Epithelial cell of proximal tubule (primary cell): ENCODE measurements at regions not wholly inside any gene's neighbourhood (a gene's known extent, or its start where the extent isn't known, plus 50 kb on each side); places are given as distances from the start of the nearest gene placed in this dataset.

Experiments
- DNase-seq: peaks from one replicate; pipeline ENCODE4 v3.0.0-alpha.2; 2011; ENCODE audit warnings: low read depth
- H3K4me3 ChIP-seq: 2 replicates; pipeline ENCODE4 v1.5.1; 2011; ENCODE audit warnings: low read depth, mild to moderate bottlenecking, low read length
- CTCF ChIP-seq: conservative IDR thresholded peaks from 2 replicates; pipeline ENCODE4 v1.5.1; 2012; ENCODE audit warnings: low read depth, mild to moderate bottlenecking, low read length

GRCh38 chr2:186125156-186125555 is 360.9 kb upstream of the ZC3H15 start:
- DNase-seq, result no peak
- TF ChIP-seq CTCF, result no peak
- H3K4me3 ChIP-seq, result no peak overlapping the region

- H3K4me3 ChIP-seq, result no peak overlapping the region
- DNase-seq, result no peak
- no peak for TF ChIP-seq CTCF
Observed at GRCh38 chr2:186125625-186126024, 360.4 kb upstream of the ZC3H15 start.

DNA sequence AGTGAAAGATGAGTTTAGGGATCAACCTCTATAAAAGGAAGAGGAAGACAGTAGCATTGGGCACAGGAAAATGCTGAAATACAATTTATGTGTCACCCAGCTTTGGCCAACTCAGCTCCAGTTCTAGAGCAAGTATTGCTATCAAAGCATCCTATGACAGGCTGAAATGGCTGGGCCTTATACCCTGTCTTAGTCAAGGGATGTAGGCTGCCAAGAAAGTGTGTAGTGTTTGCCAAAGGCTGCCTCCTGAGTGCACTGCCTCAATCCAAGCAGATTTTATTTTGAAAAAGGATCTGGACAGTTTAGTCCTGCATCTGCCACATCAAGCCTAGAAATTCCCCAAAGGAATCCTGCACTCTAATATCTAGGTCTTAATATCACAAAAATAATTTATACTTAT is 359.9 kb upstream of the ZC3H15 start:
- TF ChIP-seq CTCF, result no peak
- no peak overlapping the region for H3K4me3 ChIP-seq
- DNase-seq, result no peak

DNA sequence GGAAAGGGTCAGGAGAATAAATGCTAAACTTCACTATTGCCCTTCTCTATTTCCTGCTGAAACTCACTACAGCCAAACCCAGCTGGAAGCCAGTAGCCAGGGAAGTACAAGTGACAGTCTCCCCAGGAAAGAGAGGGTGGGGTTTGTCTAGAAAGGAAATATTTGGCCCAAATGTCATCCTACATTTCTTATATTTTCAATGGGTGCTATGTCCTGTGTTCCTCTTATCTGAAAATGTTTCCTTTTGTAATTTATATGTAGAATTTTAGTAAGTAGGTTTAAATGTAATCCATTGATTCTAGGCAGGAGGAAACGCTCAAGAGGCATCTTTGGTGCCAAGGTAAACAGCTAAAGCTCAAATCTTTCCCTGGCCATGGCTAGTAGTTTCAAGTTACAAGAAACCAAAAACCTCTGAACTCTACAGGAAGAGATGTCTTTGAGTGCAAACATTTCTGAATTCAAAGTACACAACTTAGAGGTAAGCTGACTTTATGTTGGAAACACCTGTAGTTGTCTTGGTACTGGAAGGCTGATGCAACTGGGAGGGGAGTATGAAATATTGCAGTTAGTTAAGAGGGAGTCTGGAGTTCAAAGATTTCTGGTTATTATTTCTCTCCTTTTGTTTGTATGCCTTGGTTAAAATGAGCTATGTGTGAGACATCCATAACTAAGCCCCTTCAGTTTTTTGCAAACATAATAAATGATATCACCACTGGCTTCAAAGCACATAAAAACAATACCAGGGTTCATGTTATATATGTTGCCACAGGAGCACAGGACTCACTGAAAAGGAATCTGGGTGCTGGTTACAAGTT is 356.1 kb upstream of the ZC3H15 start:
- no peak for TF ChIP-seq CTCF
- DNase-seq, result no peak
- no peak overlapping the region for H3K4me3 ChIP-seq

DNA sequence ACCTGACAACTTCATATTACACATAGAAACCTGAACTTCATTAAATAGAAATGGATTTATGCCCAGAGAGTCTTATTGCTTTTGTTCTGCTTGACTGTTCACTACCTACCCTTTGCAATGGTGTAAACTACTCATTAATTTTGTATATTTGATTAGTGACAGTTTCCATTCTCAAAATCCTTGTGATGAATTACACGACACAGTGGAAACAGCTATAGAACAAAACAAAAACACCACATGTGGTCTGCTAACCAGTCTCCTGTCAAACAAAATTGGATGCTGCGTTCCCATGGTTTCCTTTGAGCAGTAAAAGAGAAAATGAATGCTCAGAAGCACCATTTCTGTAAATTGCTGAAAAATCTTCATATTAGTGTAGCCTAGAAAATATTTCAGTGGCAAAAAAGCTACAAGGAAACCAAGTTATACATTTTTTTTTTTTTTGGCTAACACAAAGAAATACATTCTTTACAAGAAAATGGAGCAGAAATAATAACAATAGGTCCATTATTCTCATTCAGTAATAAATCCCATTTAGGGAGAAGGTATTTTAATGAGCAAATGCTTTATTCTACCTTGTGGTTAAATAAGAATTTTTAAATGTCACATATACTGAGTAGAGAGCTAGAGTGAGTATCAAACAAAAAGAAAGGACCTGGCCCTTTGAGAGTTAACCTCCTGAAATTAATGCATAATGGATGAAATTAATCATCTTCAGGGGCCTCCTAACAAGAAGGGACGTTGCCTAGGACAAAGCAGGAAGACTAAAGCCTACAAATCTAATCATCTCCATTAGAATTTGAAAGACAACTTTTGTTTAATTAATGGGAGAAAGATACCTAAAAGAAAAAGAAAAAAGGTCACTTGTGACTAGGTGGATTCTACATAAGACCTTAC is 355.1 kb upstream of the ZC3H15 start:
- no peak overlapping the region for H3K4me3 ChIP-seq
- no peak for TF ChIP-seq CTCF
- no peak for DNase-seq

- DNase-seq, result no peak
- H3K4me3 ChIP-seq, result no peak overlapping the region
- no peak for TF ChIP-seq CTCF
Observed at GRCh38 chr2:186135686-186136085, 350.4 kb upstream of the ZC3H15 start.
